Epithelial cell of esophagus (primary cell): ENCODE measurements at regions not wholly inside any gene's neighbourhood (a gene's known extent, or its start where the extent isn't known, plus 50 kb on each side); places are given as distances from the start of the nearest gene placed in this dataset.
"Not testable (repeated sequence)": the region's sequence is repeated elsewhere in the genome, so short reads cannot be mapped to it uniquely, and the experiment has no call there.

Experiments
- DNase-seq: peaks from one replicate; pipeline ENCODE4 v3.0.0; 2010; ENCODE audit warnings: low read depth
- H3K4me3 ChIP-seq: 2 replicates; pipeline ENCODE4 v1.5.1; 2011; ENCODE audit warnings: mild to moderate bottlenecking, low read length, control low read depth
- TF ChIP-seq, protein P1 (sequence below): IDR thresholded peaks from 2 replicates; pipeline ENCODE4 v1.5.1; 2011; ENCODE audit warnings: low read depth, mild to moderate bottlenecking, low read length, control low read depth, inconsistent platforms; ENCODE audit not compliant: insufficient read depth; ENCODE audit errors: missing control alignments

DNA sequence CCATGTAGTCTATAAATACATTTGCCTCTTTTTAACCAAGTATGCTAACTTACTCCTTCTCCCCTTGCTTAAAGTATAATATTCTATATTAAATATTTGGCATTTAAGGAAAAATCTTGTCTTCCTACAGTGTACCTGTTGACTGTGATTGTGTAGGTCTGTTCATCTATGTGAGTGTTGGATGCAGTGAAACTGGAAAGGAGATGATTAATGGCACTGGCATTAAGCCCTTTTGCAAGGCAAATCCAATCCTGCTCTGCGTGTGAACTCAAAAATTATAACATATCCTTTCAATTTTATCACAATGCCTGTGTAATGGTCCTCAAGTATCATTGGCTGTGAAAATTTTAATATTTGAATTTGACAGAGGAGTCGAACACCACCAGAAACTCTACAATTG is 565.0 kb downstream of the KCNT2 start:
- H3K4me3 ChIP-seq: no peak overlapping the region
- peak; percentile 66 for DNase-seq
- TF ChIP-seq, protein P1, sequence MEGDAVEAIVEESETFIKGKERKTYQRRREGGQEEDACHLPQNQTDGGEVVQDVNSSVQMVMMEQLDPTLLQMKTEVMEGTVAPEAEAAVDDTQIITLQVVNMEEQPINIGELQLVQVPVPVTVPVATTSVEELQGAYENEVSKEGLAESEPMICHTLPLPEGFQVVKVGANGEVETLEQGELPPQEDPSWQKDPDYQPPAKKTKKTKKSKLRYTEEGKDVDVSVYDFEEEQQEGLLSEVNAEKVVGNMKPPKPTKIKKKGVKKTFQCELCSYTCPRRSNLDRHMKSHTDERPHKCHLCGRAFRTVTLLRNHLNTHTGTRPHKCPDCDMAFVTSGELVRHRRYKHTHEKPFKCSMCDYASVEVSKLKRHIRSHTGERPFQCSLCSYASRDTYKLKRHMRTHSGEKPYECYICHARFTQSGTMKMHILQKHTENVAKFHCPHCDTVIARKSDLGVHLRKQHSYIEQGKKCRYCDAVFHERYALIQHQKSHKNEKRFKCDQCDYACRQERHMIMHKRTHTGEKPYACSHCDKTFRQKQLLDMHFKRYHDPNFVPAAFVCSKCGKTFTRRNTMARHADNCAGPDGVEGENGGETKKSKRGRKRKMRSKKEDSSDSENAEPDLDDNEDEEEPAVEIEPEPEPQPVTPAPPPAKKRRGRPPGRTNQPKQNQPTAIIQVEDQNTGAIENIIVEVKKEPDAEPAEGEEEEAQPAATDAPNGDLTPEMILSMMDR: no peak

DNA sequence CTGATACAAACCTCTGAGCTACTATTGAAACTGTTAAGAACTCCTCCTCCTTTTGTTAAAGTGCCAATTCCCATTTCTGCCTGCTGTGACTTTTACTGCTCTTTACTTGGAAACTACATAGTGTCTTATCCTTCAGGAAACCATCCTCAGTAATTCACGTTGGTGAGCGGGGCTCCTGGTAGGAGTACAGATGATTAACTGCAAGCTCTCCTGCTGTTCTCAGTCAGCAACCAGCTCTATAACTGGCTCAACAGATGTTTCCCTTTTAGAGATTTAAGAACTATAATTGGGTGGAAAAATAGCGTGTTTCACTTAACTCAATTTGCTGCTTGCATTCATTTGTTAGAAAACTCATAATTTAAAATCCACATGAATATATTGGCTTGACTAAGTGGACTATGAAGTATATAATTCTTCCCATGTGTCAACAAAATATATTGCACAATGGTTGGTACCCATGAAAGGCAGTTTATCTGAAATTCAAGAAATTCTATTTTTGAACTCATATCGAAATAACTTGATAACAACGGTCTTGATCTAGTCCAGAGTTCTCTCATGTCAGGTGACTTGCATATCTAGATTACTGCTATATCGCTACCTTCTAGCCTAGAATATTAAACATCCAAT is 574.0 kb downstream of the KCNT2 start:
- TF ChIP-seq, protein P1: no peak
- no peak for DNase-seq
- no peak overlapping the region for H3K4me3 ChIP-seq

DNA sequence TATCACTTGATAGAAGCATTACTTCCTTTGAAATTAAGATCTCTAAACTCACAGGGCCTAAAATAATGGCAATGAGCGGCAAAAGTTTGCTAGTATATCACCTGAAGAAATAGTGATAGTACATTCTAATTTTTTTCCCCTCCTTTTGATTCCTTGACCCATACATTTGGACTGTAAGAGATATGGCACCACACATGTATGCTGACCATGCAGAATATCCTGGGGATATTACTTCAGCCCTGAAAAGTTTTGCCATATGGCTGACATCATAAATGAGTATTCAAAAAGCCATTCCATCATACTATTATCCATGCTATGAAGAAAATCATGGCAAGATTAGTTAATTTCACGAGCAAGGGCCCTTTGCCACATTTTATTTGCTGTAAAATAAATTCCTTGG is 576.9 kb downstream of the KCNT2 start:
- H3K4me3 ChIP-seq, DNase-seq: not testable (repeated sequence)

DNA sequence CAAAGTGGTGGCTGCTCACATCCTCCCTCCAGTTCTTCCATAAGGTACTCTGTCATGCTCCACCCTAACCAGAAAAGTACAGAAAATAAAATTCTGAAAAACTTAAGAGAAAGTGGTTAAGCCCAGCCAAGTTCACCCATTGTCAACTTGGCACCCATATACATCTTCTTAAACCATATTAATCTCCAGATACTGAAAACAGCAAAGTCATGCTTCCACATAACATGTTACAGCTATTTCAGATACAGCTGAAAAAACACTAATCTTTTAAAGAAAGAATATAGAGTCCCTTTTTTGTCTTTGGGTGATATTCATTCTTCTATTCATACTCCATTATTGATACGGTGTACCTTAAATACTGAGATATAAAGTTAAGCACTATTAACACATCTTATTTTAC is 577.8 kb downstream of the KCNT2 start:
- TF ChIP-seq, protein P1: no peak
- H3K4me3 ChIP-seq: no peak overlapping the region
- no peak for DNase-seq

DNA sequence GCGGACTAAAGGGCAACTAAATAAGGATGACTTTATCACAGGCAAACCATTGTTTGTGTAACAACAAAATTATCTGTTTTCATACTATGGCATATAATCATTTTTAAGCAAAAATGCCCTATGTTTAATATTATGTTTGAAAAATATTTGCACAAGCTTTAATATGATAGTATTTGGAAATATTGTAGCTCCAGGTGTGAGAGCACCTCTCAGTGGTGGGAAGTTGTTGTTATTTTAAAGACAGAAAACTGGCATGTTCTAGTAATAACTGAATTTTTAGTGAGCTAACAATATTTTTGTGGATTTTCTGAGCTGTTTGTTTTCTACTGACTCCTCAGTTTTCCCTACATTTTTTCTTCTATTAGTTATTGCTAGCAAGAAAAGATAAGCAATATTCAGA is 578.8 kb downstream of the KCNT2 start:
- peak; percentile 11 for DNase-seq
- TF ChIP-seq, protein P1: peak; percentile 44
- no peak overlapping the region for H3K4me3 ChIP-seq

DNA sequence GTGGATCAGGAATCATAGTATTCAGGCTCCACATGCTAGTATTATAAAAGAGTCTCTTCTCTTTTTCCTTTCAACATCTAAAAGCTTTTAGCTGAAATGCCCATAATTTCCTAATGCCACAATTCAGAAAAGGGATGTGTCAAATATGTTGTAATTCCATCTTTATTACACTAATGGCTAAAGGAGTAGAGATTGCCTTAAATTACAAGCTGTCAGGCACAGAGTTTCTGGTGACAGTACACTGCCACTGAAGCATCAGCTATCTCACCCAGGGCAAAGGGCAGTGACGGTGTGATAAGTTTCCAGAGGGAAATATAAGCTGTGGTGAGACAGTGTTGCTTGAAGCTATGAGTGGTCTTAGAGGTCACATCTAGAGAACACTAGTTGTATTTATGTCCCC is 581.1 kb downstream of the KCNT2 start:
- no peak for DNase-seq
- H3K4me3 ChIP-seq: no peak overlapping the region
- TF ChIP-seq, protein P1: no peak

DNA sequence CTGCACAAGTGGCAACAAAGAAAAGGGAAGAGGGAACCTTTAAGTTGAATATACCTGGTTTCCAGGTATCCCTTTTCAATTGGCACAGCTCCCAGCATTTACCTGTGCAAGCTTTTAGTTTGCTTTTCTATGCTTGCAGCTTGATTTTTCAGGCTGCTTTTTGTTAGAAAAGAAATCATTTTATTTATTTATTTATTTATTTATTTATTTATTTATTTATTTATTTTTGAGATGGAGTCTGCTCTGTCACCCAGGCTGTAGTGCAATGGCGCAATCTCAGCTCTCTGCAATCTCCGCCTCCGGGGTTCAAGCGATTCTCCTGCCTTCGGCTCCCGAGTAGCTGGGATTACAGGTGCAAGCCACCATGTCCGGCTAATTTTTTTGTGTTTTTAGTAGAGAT is 587.1 kb downstream of the KCNT2 start:
- DNase-seq, H3K4me3 ChIP-seq: not testable (repeated sequence)

DNA sequence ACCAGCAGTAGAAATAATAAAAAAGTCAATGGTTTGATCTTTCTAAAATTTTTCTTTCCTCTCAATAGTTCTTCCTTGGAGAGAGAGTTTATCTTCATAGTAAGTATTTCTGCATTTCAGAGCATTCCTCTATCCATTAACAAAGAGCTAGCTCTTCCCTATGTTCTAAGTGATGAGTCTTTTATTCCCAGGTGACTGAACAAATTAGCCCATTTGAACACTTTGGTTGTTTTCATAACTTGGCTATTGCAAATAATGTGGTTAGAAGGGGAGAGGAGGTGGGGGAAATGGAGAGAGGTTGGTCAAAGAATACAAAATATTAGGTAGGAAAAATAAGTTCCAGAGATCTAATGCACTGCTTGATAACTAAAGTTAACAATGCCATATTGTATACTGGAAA is 598.9 kb downstream of the KCNT2 start:
- no peak overlapping the region for H3K4me3 ChIP-seq
- TF ChIP-seq, protein P1: no peak
- no peak for DNase-seq
